ENCODE measurements at regions not wholly inside any gene's neighbourhood (a gene's known extent, or its start where the extent isn't known, plus 50 kb on each side); places are given as distances from the start of the nearest gene placed in this dataset.
A peak's percentile ranks its signal among the peaks of the same experiment; 100 is the strongest.

GRCh38 chr16:27665881-27666280, 115.9 kb downstream of the KATNIP start:
- ATAC-seq (ENCODE audit: low read depth) (no peak), DNase-seq (ENCODE audit: low spot score) (no peak)

GRCh38 chr16:27670071-27670810, 120.3 kb downstream of the KATNIP start:
- Histone ChIP-seq H3K36me3 (ENCODE audit: low read depth) (no peaks in the 10 kb centered on the region), H3K4me3 (ENCODE audit: severe bottlenecking) (no peak overlapping the region), H3K27ac (ENCODE audit: poor library complexity, severe bottlenecking) (no peak overlapping the region), H3K9me3 (ENCODE audit: severe bottlenecking) (no peaks in the 10 kb centered on the region), H3K27me3 (ENCODE audit: insufficient read depth, poor library complexity, severe bottlenecking) (no peaks in the 10 kb centered on the region), H3K4me1 (ENCODE audit: insufficient read depth, poor library complexity, severe bottlenecking) (no peaks in the 10 kb centered on the region)
- DNase-seq (ENCODE audit: low spot score) (no peak), ATAC-seq (ENCODE audit: low read depth) (no peak)
- TF ChIP-seq CTCF (IDR thresholded peaks at IDR 0.05; ENCODE audit: poor library complexity, severe bottlenecking), result no peak

More at GRCh38 chr16:27665881-27666280, 115.9 kb downstream of the KATNIP start:
- no peaks in the 10 kb centered on the region for H3K4me1 ChIP-seq (ENCODE audit: insufficient read depth, poor library complexity, severe bottlenecking)
- H3K36me3 ChIP-seq (ENCODE audit: low read depth), result no peaks in the 10 kb centered on the region
- no peak overlapping the region for H3K4me3 ChIP-seq (ENCODE audit: severe bottlenecking)
- no peaks in the 10 kb centered on the region for H3K27me3 ChIP-seq (ENCODE audit: insufficient read depth, poor library complexity, severe bottlenecking)
- no peaks in the 10 kb centered on the region for H3K9me3 ChIP-seq (ENCODE audit: severe bottlenecking)
- TF ChIP-seq CTCF (IDR thresholded peaks at IDR 0.05; ENCODE audit: poor library complexity, severe bottlenecking), result no peak
- no peak overlapping the region for H3K27ac ChIP-seq (ENCODE audit: poor library complexity, severe bottlenecking)

GRCh38 chr16:27671410-27671809, 121.5 kb downstream of the KATNIP start:
- no peaks in the 10 kb centered on the region for H3K4me1 ChIP-seq (ENCODE audit: insufficient read depth, poor library complexity, severe bottlenecking)
- no peak for TF ChIP-seq CTCF (IDR thresholded peaks at IDR 0.05; ENCODE audit: poor library complexity, severe bottlenecking)
- ATAC-seq (ENCODE audit: low read depth) (peak; percentile 67; the same call in 2 of the 3 replicates), DNase-seq (ENCODE audit: low spot score) (no peak)
- H3K27me3 ChIP-seq (ENCODE audit: insufficient read depth, poor library complexity, severe bottlenecking), result no peaks in the 10 kb centered on the region
- no peaks in the 10 kb centered on the region for H3K9me3 ChIP-seq (ENCODE audit: severe bottlenecking)
- no peak overlapping the region for H3K27ac ChIP-seq (ENCODE audit: poor library complexity, severe bottlenecking)
- H3K36me3 ChIP-seq (ENCODE audit: low read depth), result no peaks in the 10 kb centered on the region
- H3K4me3 ChIP-seq (ENCODE audit: severe bottlenecking), result no peak overlapping the region

- Histone ChIP-seq H3K27me3 (ENCODE audit: insufficient read depth, poor library complexity, severe bottlenecking) (no peaks in the 10 kb centered on the region), H3K36me3 (ENCODE audit: low read depth) (peaks cover 5% of the 10 kb centered on the region), H3K4me1 (ENCODE audit: insufficient read depth, poor library complexity, severe bottlenecking) (no peaks in the 10 kb centered on the region), H3K4me3 (ENCODE audit: severe bottlenecking) (no peak overlapping the region), H3K9me3 (ENCODE audit: severe bottlenecking) (no peaks in the 10 kb centered on the region), H3K27ac (ENCODE audit: poor library complexity, severe bottlenecking) (no peak overlapping the region)
- DNase-seq (ENCODE audit: low spot score), result no peak
- ATAC-seq (ENCODE audit: low read depth), result peak; percentile 33; the same call in 1 of the 3 replicates
- no peak for TF ChIP-seq CTCF (IDR thresholded peaks at IDR 0.05; ENCODE audit: poor library complexity, severe bottlenecking)
These were observed 126.9 kb downstream of the KATNIP start for GRCh38 chr16:27676839-27677238.

- Histone ChIP-seq H3K4me3 (ENCODE audit: severe bottlenecking) (no peak overlapping the region), H3K27me3 (ENCODE audit: insufficient read depth, poor library complexity, severe bottlenecking) (no peaks in the 10 kb centered on the region), H3K9me3 (ENCODE audit: severe bottlenecking) (no peaks in the 10 kb centered on the region), H3K27ac (ENCODE audit: poor library complexity, severe bottlenecking) (no peak overlapping the region), H3K36me3 (ENCODE audit: low read depth) (peaks cover 5% of the 10 kb centered on the region), H3K4me1 (ENCODE audit: insufficient read depth, poor library complexity, severe bottlenecking) (no peaks in the 10 kb centered on the region)
- no peak for TF ChIP-seq CTCF (IDR thresholded peaks at IDR 0.05; ENCODE audit: poor library complexity, severe bottlenecking)
- DNase-seq (ENCODE audit: low spot score) (no peak), ATAC-seq (ENCODE audit: low read depth) (no peak)
These were observed 127.3 kb downstream of the KATNIP start for GRCh38 chr16:27677263-27677662.

Data from RWPE2 (cell line).